GM19328 (cell line): ENCODE measurements at regions not wholly inside any gene's neighbourhood (a gene's known extent, or its start where the extent isn't known, plus 50 kb on each side); places are given as distances from the start of the nearest gene placed in this dataset.
A peak's percentile ranks its signal among the peaks of the same experiment; 100 is the strongest.

Experiments used
- ATAC-seq: cut with Tn5 transposase; IDR thresholded peaks from one replicate; pipeline ENCODE4 v1.9.1; 2021; ENCODE audit warnings: mild to moderate bottlenecking, moderate library complexity; ENCODE audit not compliant: unreplicated experiment

DNA sequence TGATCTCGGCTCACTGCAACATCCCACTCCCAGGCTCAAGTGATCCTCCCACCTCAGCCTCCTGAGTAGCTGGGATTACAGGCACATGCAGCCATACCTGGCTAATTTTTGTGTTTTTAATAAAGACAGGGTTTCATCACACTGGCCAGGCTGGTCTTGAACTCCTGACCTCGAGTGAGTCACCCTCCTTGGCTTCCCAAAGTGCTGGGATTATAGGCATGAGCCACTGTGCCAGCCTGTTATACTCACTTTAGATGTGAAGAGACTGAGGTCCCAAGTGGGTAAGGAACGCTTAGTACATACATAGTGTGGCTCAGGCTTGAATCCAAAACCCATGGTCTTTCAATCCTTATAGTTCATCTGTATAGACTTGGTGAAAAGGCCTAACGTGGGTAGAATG lies 63.7 kb upstream of the EPS8L3 start:
- no peak for ATAC-seq

DNA sequence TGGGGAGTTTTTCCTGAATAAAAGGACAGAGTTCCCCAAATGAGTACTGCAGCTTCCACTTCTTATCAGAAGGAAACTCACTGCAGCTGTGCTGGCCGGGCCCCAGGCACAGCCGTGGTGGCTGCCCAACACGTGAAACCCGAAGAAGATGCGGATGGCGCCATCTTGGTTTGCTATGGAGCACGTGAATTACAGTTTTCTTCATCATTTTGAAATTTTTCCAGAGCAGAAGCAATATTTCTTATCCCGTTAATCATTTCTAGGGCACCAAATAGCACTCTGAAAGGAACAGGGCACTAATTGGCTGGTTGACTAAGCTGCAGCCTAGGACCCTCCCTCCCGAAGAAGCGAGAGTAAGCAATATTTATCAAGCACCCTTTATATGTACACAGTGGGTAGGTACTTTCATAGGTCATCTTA lies 63.2 kb upstream of the EPS8L3 start:
- ATAC-seq: no peak

DNA sequence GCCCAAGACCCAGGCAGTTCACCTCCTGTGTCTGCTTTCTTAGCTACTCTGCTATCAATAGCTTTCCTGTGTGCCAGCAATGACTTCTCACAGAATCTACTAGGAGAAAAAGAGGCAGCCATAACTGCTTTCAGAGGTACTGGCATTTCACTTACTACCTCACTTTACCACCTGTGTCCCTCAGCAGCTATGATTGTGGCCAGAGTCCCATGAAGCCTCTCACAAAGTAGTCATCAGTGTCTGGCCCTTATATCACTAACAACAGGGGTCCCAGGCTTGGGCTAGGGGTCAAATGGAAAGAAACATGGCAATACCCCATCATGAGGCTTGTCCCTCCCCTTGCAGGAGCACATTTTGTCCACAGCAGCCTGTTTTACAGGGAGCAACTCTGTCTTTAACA lies 62.7 kb upstream of the EPS8L3 start:
- ATAC-seq: no peak

DNA sequence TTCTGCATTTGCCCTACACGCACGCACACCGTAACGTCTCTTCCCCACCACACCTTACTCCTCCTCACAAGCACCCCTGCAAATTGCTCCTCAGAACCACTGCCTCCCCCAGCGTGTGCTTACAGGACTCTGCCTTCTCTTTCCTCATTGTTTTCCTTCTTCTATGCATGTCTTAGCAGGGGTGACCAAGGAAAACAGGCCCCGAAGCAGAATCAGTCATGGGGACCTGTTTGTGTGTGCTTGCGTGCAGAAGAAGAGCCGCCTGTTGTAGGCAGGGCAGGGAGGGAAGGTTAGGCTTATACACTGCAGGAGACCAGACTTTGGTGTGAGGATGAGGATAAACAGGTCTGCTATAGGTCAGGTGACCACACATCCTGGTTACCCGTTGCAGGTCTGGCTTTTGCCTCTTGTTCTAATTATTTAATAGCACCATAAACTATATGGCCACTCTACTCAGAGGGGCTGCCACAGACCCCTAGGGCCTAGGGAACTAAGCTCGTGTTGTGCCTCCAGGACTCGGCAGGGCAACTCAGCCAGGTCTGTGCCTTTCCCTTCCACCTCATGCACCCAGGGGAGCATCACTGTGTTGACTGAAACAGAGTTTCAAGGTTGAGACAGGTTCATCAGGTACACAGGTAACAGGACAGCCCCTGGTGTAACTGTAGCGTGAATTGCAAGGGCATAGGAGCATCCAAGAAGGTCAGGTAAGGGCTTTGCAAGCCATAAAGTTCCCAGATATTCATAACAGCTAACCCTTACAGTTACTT lies 60.8 kb upstream of the EPS8L3 start:
- ATAC-seq: no peak

DNA sequence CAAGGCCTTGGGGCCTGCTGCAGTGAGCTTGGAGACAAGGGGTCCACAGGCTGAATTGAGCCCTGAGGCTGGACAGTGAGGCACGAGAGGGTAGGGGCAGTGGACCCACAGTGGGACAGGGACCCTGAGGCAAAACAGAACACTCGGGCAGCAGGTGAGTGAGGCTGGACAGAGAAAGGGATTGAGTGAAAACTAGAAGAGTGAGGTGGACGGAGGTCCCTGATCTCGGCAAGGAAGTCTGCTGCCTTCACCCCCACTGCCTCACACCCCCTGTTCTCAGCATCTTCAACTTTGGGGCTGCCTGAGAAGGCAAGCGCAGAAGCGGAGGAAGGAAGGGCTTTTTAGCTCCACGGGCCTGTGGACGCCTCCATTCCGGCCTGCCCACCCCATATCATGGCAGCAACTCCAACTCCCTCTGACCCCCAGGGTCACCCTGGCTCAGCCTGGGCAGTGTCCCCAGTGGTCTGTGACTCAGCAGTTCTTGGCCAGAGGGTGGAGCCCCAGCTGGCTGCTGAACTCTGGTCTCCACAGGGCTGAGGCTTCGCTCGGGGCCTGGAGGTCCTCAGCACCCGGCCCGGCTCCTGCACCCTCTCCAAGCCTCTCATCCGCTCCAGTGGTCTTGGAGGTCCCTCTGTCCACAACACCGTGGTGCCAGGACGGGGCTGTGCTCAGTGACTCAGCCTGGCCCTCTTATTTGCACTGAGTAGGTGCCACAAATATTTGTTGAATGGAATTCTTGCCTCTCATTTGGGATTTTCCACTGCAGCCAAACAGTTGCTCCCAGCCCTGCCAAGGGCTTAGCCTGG lies 60.0 kb upstream of the EPS8L3 start:
- no peak for ATAC-seq

DNA sequence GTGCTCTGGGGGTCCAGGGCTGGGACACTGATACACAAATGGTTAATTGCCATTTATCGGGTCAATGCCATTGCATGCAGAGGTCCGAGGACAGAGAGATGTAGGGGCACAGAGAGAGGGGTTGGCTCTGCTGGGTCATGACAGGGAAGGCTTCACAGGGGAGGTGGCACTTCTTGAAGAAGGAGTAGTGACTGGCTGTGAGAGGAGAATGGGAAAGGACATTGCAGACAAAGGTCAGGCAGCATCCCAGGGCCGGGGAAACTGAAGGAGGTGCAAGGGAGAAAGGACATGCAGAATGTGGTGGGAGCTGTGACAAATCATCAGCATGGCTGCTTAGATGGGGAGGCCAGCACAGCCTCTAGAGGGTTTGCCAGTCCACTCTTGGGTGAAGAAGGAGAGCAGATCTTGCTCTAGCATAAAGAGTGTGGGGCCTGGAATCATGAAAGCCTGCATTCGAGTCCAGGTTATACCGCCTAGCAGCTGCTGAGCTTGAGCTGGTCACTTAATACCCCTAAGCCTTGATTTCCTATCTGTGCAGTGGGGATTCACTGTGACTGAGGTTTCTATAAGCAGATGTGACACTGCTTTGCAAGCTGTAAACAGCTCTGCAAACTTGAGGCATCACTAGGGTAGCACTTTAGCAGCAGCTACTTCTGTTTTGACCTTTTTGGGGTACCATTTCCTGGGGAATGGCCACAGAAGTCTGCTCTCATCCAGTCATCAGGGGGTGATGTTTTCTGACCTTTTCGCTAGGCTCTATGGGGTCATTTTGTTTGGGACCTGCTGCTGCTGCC lies 59.2 kb upstream of the EPS8L3 start:
- no peak for ATAC-seq

DNA sequence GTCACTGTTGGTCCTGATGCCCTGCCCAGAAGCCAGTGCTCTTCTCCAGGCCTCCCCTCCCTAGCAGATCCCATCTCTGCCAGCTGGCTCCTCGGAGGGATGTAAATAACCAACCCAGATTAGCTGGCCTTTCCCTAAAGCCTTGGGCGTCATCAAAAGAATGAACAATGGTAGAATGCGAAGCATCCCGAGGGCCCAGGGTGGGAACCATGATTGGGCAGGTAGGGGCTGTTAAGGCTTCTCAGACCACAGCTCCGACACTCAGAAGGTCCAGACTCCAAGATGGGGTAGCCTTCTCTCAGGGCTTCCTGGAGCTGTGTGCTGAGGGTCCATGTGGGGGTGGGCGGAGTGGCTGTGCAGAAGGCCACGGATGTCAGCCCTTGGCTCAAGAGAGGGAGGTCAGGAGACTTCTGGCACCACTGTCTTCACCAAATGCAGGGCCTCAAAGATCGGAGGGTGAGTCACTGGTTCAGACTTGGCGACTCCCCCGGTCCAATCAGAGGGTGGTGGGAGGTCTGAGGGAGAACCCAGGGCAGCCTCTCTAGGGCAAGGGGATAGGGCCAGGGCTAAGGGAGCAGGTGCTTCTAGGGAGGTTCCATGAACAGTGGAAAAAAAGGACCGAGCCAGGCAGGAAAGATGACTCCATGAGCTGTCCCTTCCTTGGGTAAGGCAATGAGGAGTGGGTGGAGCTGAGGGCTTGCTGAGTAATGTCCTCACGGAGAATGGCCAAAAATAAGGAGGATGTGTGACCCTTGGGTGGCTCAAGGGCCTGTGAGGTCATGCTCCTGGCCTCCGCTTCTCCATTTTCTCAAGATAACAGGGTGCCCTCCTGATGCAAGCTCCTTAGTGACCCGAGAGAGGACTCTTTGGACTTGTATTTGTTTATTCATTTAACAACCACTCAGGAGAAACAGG lies 58.4 kb upstream of the EPS8L3 start:
- no peak for ATAC-seq

DNA sequence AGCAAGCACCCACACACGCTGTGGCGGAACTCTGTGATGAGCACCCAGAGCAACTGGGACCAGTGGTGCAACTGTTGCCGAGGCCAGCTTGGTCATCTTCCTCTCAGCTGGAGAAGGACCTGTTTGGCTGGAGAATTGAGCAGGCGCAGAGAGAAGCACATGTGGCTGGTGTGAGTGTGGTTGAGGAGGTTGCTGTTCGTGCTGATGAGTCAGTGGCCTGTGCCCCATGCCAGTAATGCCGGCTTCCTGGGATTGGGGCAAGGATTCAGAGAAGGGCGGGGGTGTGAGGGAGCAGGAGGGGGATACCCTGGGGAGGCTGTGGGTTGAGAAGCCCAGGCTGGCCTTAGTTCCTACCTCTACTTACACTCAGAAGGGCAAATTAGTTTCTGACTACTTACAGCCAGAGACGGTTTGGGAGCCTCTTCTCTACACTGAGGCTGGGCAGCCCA lies 57.5 kb upstream of the EPS8L3 start:
- ATAC-seq: no peak

DNA sequence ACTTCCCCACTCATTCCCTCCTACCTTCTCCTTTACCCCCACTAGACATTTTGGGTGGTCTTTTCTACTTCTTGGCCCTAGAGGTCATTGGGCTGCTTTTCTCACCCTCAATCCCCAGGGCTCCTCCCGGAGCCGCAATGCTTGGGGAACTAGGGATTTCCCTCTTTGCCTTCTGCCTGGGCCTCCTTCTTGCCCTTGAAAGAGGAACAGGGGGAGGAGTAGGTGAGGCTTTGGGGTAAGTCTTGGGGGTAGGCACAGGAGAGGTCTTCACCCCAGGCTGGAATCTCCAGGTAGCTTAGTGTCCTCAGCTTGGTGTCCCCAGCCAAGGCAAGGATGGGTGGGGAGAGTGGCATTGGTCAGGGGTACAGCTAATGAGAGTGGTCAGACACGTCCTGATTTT lies 56.2 kb upstream of the EPS8L3 start:
- ATAC-seq: no peak

DNA sequence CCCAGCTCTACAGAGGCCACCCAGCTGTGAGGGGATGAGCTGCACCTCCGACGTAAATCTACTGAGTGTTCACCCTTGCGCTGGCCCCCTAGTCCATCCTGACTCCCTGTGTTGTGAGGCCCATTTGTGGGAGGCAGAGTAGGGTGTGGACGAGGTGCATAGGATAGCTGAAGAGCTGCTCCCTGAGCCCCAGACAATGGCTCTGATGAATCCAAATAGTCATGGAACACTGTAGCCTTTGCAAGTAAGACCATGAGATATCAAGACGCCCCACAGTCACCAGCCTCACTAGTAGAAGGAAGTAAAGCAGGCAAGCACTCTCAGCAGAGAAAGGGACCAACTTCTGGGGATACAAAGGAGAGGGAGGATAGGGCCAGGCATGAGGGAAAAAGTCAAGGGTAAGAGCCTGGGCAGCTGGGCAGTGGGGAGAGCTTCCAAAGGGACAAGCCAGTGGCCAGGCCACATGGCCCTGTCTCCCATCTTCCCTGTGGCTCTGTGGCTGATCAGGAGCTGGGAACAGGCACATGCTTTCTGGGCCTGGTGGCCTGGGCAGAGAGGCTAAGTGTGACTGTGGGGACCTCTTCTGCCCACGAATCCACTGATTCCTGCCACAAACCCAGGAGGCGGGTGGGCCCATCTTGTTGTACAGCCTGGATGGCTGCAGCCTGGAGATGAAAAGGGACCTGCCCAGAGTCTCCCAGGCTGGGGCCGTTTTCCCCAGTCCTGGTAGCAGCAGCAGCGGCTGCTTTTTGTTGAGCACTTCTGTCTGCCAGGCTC lies 55.5 kb upstream of the EPS8L3 start:
- ATAC-seq: no peak

DNA sequence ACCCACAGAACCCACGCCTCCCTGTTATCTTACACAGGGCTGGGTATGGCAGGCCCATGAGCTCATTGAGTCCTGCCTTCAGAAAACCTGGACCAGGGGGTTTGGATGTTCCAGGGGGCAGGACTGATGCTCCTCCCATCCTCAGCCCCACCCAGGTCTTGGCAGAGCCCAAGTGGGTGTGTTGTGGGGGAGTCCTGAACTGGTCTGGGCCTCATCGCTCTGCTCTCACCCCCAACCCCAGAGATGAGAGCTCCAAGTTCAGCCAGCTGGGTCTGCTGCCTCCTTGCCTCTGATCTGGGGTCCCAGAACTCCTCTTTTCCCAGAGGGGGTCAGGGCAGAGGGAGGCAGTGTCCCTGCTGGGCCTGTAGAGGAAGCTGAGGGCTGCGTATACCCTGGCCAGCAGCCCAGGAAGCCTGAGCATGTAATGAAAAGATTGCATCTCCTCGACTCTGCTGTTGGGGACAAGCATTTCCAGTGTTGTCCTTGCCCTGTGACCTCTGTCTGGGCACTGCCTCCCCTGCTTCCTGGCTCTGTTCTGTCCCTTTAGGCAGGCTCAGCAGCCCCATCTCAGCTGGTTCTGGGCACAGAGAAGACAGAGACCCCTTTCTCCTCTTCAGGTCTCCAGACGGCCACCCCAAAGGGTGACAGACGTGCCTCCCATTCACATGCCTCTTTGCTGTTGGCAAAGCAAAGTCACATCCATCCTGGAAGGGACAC lies 54.7 kb upstream of the EPS8L3 start:
- ATAC-seq: no peak

DNA sequence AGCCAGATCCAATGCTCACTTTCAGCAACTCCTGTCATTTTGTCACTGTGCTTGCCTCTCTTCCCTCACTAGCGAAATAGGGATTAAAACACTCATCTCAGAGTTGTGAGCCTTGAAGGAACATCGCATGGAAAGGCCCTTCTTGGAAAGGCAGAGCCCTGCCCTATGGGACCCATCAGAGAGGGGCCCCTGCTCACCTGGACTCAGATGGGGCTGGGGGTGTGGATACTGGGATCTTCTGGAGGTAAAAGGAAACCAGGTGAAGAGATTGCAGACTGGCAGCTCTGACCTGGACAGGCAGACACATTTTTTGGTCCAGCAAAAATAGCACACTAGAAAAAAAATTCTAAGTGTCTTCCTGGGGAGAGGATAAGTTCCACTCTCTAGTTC lies 54.2 kb upstream of the EPS8L3 start:
- no peak for ATAC-seq

DNA sequence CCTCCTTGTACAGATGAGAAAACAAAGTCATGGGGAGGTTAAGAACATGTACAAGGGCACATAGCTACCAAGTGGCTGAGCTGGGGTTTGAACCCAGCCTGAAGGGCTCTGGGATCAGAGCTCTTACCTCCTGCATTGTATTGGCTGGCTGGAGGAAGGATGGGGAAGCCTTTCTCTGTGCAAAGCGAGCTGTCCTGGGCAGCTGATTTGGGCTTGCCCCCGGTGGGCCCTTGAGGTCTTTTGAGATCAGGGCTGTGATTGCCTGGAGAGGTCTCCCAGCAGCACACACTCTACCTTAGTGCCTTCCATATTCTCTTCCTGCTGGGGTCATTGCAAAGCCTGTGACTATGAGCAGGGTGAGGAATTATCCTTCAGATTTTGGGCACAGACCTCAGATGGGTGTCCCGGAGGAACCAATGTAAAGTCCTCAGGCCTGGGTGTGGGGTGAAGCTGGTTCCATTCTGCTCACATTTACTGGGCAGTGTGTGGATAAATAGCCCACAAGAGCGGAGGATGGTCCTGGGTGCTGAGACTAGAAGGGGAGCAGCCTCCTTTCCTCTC lies 53.3 kb upstream of the EPS8L3 start:
- no peak for ATAC-seq

DNA sequence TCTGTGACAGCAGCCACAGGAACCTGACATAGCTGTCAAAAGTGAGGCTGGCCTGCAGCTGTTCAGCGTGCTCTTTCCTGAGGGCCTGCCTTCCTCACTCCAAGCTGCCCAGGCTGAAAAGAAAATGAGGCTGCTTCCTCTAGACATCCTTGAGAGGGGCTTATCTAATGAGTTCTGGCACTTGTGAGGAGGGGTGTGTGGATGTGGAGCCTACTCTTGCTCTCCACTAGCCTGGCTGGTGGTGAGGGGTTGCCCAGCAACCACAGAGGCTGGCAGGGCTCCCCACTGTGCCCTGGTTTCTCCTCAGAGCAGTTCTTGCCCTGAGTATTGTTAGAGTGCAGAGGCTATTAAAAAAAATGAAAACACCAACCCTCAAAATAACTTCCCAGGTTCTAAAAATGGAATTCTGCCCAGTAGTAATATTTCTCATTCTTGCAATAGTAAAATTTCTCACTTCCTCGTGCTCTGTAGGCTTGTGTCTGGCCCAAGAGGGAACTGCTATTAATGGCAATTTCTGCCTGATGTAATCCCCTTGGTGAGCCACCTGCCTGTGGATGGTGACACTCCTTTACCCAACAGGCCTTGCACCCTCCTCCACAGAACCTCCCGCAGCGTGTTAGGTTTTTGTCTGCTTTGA lies 52.6 kb upstream of the EPS8L3 start:
- peak; percentile 86 for ATAC-seq

DNA sequence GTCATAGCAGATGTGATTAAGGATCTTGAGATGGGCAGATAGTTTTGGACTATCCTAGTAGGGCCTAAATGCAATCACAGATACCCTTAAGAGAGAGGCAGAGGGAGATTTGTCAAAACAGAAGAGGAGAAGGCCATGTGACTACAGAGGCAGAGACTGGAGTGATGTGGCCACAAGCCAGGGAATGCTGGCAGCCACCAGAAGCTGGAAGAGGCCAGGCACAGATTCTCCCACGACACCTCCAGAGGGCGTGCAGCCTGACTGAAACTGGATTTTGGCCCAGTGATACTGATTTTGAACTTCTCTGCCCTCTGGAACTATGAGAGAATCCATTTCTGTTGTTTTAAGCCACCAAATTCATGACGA lies 52.1 kb upstream of the EPS8L3 start:
- no peak for ATAC-seq

DNA sequence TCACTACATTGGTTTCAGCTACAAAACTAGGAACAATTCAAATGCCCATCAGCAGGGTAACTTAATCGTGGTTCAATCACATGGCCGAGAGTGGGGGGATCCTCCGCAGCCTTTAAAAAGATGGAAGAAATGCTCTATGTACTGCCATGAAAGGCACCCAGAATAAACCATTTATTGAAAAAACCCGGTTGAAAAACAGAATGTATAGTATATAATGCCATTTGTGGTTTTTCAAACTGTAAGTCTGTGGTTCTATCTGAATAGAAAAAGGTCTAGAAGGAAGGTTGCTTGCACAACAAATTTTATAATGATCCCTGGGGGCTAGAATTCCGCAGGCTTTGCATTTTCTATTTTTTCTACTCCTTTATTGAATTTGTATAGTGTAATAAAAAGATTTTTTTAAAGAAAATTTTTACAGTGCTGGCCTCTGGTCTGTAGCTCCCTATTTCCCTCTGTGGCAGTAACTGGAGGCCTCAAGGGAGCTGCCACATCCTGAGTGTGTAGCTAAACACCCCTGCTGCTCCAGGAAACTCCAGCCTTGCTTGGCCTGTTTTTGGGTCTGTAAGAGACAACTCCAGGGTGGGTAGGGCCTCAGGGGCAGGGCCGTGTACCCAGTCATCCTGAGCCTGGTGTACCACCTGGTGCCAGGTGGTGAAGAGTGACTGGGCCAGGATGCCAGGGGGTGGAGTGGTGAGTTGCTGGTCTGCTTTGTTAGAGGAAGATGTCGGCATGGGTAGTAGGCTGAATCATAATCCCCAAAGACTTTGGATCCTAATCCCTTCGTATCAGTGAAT lies 51.5 kb upstream of the EPS8L3 start:
- ATAC-seq: no peak

DNA sequence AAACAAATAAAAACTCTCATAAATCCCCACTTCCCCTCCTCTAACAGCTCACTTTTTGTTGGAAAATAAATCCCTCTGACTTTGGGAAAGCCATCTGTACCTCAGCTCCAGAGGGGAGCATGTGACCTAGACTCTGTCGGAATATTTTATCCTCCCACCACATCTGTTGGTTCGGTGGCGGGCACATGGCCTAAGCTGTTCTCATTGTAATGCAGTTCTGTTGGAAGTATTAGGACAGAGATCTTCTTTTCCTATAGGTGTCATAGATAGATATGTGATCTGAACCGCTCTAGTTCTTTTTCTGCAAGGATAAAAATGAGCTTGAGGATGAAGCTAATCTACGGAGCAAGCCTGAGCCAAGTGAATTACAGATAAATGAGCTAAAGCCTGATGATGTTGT lies 50.5 kb upstream of the EPS8L3 start:
- no peak for ATAC-seq
